ENCODE measurements at regions not wholly inside any gene's neighbourhood (a gene's known extent, or its start where the extent isn't known, plus 50 kb on each side); places are given as distances from the start of the nearest gene placed in this dataset.

GRCh38 chr1:90544356-90544755 is 172.7 kb downstream of the BARHL2 start:
- no peak for DNase-seq (ENCODE audit: low read depth)
- no peak overlapping the region for H3K4me3 ChIP-seq (ENCODE audit: low read depth, low read length)
- no peak for TF ChIP-seq CTCF (conservative IDR thresholded peaks at IDR 0.05; ENCODE audit: low read depth, low read length)

- H3K4me3 ChIP-seq (ENCODE audit: low read depth, low read length), result no peak overlapping the region
- DNase-seq (ENCODE audit: low read depth), result no peak
- TF ChIP-seq CTCF (conservative IDR thresholded peaks at IDR 0.05; ENCODE audit: low read depth, low read length), result no peak
Measured at GRCh38 chr1:90537606-90538362, 179.3 kb downstream of the BARHL2 start.

GRCh38 chr1:90534663-90535295 is 182.3 kb downstream of the BARHL2 start:
- no peak overlapping the region for H3K4me3 ChIP-seq (ENCODE audit: low read depth, low read length)
- no peak for TF ChIP-seq CTCF (conservative IDR thresholded peaks at IDR 0.05; ENCODE audit: low read depth, low read length)
- no peak for DNase-seq (ENCODE audit: low read depth)

- no peak for TF ChIP-seq CTCF (conservative IDR thresholded peaks at IDR 0.05; ENCODE audit: low read depth, low read length)
- no peak for DNase-seq (ENCODE audit: low read depth)
- H3K4me3 ChIP-seq (ENCODE audit: low read depth, low read length), result no peak overlapping the region
Measured at GRCh38 chr1:90534116-90534515, 183.0 kb downstream of the BARHL2 start.

- DNase-seq (ENCODE audit: low read depth), result no peak
- no peak overlapping the region for H3K4me3 ChIP-seq (ENCODE audit: low read depth, low read length)
- TF ChIP-seq CTCF (conservative IDR thresholded peaks at IDR 0.05; ENCODE audit: low read depth, low read length), result no peak
Measured at GRCh38 chr1:90526954-90527353, 190.1 kb downstream of the BARHL2 start.

- no peak for DNase-seq (ENCODE audit: low read depth)
- TF ChIP-seq CTCF (conservative IDR thresholded peaks at IDR 0.05; ENCODE audit: low read depth, low read length), result no peak
- no peak overlapping the region for H3K4me3 ChIP-seq (ENCODE audit: low read depth, low read length)
Measured at GRCh38 chr1:90522432-90522831, 194.7 kb downstream of the BARHL2 start.

- TF ChIP-seq CTCF (conservative IDR thresholded peaks at IDR 0.05; ENCODE audit: low read depth, low read length), result no peak
- DNase-seq (ENCODE audit: low read depth), result no peak
- H3K4me3 ChIP-seq (ENCODE audit: low read depth, low read length), result no peak overlapping the region
Measured at GRCh38 chr1:90513956-90514355, 203.1 kb downstream of the BARHL2 start.

All from epithelial cell of proximal tubule (primary cell).